Fibroblast of lung (primary cell): ENCODE measurements at regions not wholly inside any gene's neighbourhood (a gene's known extent, or its start where the extent isn't known, plus 50 kb on each side); places are given as distances from the start of the nearest gene placed in this dataset.
"Not testable (repeated sequence)": the region's sequence is repeated elsewhere in the genome, so short reads cannot be mapped to it uniquely, and the experiment has no call there.

Experiments used
- DNase-seq, 2 donors: peaks; one replicate each; pipeline versions ENCODE4 v3.0.0 to v3.0.0-alpha.2; 2010; ENCODE audit warnings: low read depth in 2 of 2
- H2AFZ ChIP-seq: 2 replicates; pipeline ENCODE4 v1.5.1; 2012; ENCODE audit warnings: low read length, control low read depth, inconsistent platforms
- H3K27ac ChIP-seq: 2 replicates; pipeline ENCODE4 v1.5.1; 2011; ENCODE audit warnings: low read length, control low read depth; ENCODE audit not compliant: insufficient read depth
- H3K27me3 ChIP-seq: 2 replicates; pipeline ENCODE4 v1.5.1; 2011; ENCODE audit warnings: mild to moderate bottlenecking, low read length; ENCODE audit not compliant: control insufficient read depth, insufficient read depth
- H3K36me3 ChIP-seq: 2 replicates; pipeline ENCODE4 v1.5.1; 2011; ENCODE audit warnings: low read length; ENCODE audit not compliant: control insufficient read depth, insufficient read depth
- H3K4me1 ChIP-seq: 2 replicates; pipeline ENCODE4 v1.5.1; 2011; ENCODE audit warnings: low read length; ENCODE audit not compliant: control insufficient read depth, insufficient read depth; ENCODE audit errors: extremely low read depth
- H3K4me2 ChIP-seq: 2 replicates; pipeline ENCODE4 v1.5.1; 2011; ENCODE audit warnings: low read length, control low read depth; ENCODE audit not compliant: insufficient read depth; ENCODE audit errors: extremely low read depth
- H3K4me3 ChIP-seq, 4 experiments: fragments of 200-600 bp in 1 of 4; sonication (generic) in 1 of 4; replicated peaks in 1 of 4; 2 replicates each; pipeline ENCODE4 v1.5.1; 2011 to 2016; ENCODE audit warnings: low read length in 4 of 4, low read depth in 3 of 4, mild to moderate bottlenecking in 3 of 4, control low read depth in 2 of 4, inconsistent platforms in 1 of 4, mixed read lengths in 1 of 4; ENCODE audit not compliant: insufficient read depth in 1 of 4; ENCODE audit errors: control extremely low read depth in 1 of 4
- H3K79me2 ChIP-seq: 2 replicates; pipeline ENCODE4 v1.5.1; 2012; ENCODE audit warnings: mild to moderate bottlenecking, low read length, inconsistent platforms; ENCODE audit not compliant: control insufficient read depth, insufficient read depth
- H3K9ac ChIP-seq: 2 replicates; pipeline ENCODE4 v1.5.1; 2011; ENCODE audit warnings: mild to moderate bottlenecking, low read length, control low read depth; ENCODE audit not compliant: insufficient read depth
- H3K9me3 ChIP-seq: 2 replicates; pipeline ENCODE4 v1.5.1; 2012; ENCODE audit warnings: low read depth, low read length; ENCODE audit not compliant: control insufficient read depth, insufficient read depth
- H4K20me1 ChIP-seq: 2 replicates; pipeline ENCODE4 v1.5.1; 2011; ENCODE audit warnings: low read length; ENCODE audit not compliant: control insufficient read depth, insufficient read depth; ENCODE audit errors: extremely low read depth
- CTCF ChIP-seq, 2 donors: IDR thresholded peaks in 1 of 2; conservative IDR thresholded peaks in 1 of 2; 1 replicate in 1 of 2; 2 replicates in 1 of 2; pipeline ENCODE4 v1.5.1; 2011 to 2012; ENCODE audit warnings: low read length in 2 of 2, control low read depth in 1 of 2, inconsistent platforms in 1 of 2, low read depth in 1 of 2, mild to moderate bottlenecking in 1 of 2
- EZH2 ChIP-seq: IDR thresholded peaks from 2 replicates; pipeline ENCODE4 v1.5.1; 2012; ENCODE audit warnings: low read length, control low read depth, mild to moderate bottlenecking; ENCODE audit errors: missing control alignments

- H3K4me1 ChIP-seq, result peaks cover 2% of the 10 kb centered on the region
- H3K79me2 ChIP-seq, result no peaks in the 10 kb centered on the region
- H3K27me3 ChIP-seq, result peaks cover 8% of the 10 kb centered on the region
- DNase-seq, result no peak
- no peak overlapping the region for H3K4me2 ChIP-seq
- H3K27ac ChIP-seq, result no peak overlapping the region
- no peak overlapping the region for H2AFZ ChIP-seq
- H3K9me3 ChIP-seq, result no peaks in the 10 kb centered on the region
- no peaks in the 10 kb centered on the region for H3K36me3 ChIP-seq
- H3K4me3 ChIP-seq, result no peak overlapping the region
- no peak for TF ChIP-seq CTCF (conservative IDR thresholded peaks at IDR 0.05 in 1 of 2, IDR thresholded peaks at IDR 0.05 in 1 of 2; ENCODE audit: low read depth in 1 of 2, low read length in 2 of 2)
- TF ChIP-seq EZH2, result no peak
- H3K9ac ChIP-seq, result no peak overlapping the region
- H4K20me1 ChIP-seq, result no peaks in the 10 kb centered on the region
Measured at GRCh38 chr1:31488528-31488927, 75.5 kb downstream of the SERINC2 start.

GRCh38 chr1:31489575-31489974 lies 76.6 kb downstream of the SERINC2 start:
- not testable (repeated sequence) for H3K4me1 ChIP-seq, H2AFZ ChIP-seq, DNase-seq, H3K9ac ChIP-seq, H3K79me2 ChIP-seq, H3K4me3 ChIP-seq, H3K36me3 ChIP-seq, H3K27ac ChIP-seq, H4K20me1 ChIP-seq, H3K9me3 ChIP-seq, H3K4me2 ChIP-seq, H3K27me3 ChIP-seq

GRCh38 chr1:31490596-31490995 lies 77.6 kb downstream of the SERINC2 start:
- not testable (repeated sequence) for H3K36me3 ChIP-seq, H3K9me3 ChIP-seq, H3K79me2 ChIP-seq, H3K4me2 ChIP-seq, H3K27ac ChIP-seq, H3K27me3 ChIP-seq, DNase-seq, H3K4me1 ChIP-seq, H2AFZ ChIP-seq, H4K20me1 ChIP-seq, H3K9ac ChIP-seq, H3K4me3 ChIP-seq

- H3K4me2 ChIP-seq, H4K20me1 ChIP-seq, H3K36me3 ChIP-seq, H3K9me3 ChIP-seq, H3K79me2 ChIP-seq, H3K9ac ChIP-seq, H3K27ac ChIP-seq, H3K4me1 ChIP-seq, H2AFZ ChIP-seq, H3K4me3 ChIP-seq, DNase-seq: not testable (repeated sequence)
- peaks cover 16% of the 10 kb centered on the region for H3K27me3 ChIP-seq
Measured at GRCh38 chr1:31495351-31495750, 81.0 kb upstream of the TINAGL1 start.

- H3K4me3 ChIP-seq, DNase-seq, H3K79me2 ChIP-seq, H3K4me2 ChIP-seq, H4K20me1 ChIP-seq, H2AFZ ChIP-seq, H3K9ac ChIP-seq, H3K9me3 ChIP-seq, H3K27ac ChIP-seq, H3K4me1 ChIP-seq, H3K36me3 ChIP-seq: not testable (repeated sequence)
- H3K27me3 ChIP-seq, result peaks cover 16% of the 10 kb centered on the region
Measured at GRCh38 chr1:31495770-31496169, 80.5 kb upstream of the TINAGL1 start.
